ENCODE measurements at regions not wholly inside any gene's neighbourhood (a gene's known extent, or its start where the extent isn't known, plus 50 kb on each side); places are given as distances from the start of the nearest gene placed in this dataset.
"Not testable (repeated sequence)": the region's sequence is repeated elsewhere in the genome, so short reads cannot be mapped to it uniquely, and the experiment has no call there.

- no peak for DNase-seq
These were observed 288.2 kb upstream of the SEMA6A start for GRCh38 chr5:116862632-116863455.

- no peak for DNase-seq
These were observed 287.0 kb upstream of the SEMA6A start for GRCh38 chr5:116861666-116862065.

GRCh38 chr5:116861097-116861496 is 286.5 kb upstream of the SEMA6A start:
- DNase-seq, result no peak

DNA sequence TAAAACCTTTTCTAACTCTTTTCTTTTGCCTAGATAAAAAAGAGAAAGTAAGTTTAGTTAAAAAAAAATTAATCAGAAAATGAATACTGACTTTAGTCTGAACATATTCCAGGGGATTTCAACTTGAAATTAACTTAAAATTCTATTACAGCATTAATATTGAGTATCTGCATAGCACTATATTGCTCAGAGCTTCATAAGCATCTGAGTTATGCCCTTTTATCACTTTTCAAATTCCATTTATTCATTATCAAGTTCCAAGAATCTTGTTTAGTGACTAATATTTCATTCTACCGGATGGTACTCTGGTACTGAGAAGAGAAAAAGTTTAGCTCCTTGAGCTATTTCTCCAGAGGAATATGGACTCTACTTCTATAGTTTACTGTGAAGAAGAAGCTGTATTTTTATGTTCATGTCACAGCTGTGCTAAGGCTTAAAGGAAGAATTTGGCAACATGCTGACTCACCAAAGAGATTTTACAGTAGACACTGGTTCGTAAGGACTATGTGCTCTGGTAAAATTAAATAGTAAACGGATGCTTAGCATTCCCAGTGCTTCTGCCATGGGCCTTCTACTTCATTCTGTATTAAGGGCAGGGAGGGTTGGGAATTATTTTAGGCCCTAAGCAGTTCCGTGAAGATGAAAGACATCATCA is 285.2 kb upstream of the SEMA6A start:
- no peak for DNase-seq

DNA sequence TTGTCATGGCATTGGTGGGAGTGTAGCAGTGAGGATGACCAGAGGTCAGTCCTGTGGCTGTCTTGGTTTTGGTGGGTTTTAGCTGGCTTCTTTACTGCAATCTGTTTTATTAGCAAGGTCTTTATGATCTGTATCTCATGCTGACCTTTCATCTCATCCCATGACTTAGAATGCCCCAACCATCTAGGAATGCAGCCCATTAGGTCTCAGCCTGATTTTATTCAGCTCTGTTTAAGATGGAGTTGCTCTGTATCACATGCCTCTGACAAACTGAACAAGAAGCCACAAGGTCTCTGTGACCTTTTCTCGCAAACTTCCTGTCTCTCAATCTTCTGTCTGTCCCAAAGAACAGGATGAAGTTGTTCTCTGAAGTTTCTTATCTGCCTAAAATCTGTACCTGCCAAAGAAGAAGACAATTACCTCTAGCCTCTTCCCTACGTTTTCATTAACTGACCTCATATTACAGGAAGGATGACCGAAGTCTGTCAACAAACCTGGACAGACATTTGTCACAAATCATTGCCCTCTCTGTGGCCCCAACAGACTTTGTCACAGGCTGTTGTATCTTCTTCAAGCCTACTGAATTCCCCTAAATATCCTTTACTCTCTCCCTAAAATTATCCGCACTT is 284.2 kb upstream of the SEMA6A start:
- DNase-seq, result no peak

DNA sequence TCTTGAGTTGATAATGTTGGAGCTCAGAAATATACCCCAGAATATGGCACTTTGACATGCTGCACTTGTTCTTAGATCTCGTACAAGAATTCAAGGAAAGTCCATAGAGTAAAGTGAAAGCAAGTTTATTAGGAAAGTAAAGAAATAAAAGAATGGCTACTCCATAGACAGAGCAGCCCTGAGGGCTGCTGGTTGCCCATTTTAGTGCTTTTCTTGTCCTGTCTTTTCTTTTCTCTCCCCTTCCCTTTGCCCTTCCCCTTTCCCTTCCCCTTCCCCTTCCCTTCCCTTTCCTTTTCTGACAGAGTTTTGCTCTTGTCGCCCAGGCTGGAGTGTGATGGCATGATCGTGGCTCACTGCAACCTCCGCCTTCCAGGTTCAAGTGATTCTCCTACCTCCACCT is 283.4 kb upstream of the SEMA6A start:
- not testable (repeated sequence) for DNase-seq

DNA sequence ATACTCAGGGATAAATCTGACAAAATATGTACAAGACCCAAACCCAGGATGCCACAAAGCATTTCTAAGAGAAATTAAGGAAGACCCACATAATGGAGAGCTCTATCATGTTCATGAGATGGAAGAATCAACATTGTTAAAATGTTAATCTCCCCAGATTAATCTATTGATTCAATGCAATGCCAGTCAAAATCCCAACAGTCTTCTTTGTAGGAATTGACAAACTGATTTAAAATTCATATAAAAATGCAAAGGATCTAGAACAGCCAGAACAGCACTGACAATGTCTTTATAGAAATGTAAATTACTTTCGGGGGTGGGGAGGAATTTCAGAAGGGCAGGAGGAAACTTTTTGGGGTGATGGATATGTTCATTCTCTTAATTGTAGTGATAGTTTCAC is 281.6 kb upstream of the SEMA6A start:
- DNase-seq, result no peak

DNA sequence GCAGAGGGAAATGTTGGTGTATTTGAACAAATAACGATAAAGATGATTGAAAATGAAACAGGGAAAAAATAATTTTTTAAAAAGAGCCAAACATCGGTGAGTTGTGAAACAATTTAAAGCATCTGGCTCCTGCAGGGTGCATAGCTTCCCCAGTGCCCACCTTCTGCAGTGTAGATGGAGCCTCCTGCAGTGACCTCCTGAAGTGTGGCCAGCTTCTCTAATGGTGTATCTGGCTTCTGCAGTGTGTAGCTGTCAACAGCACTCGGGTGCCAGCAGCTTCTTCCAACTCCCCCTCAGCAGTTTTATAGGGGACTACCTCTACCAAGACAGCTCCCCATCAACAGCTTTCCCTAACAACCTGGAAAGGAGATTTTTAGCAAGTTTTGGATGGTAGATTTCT is 279.4 kb upstream of the SEMA6A start:
- DNase-seq, result no peak

GRCh38 chr5:116848954-116849581 is 274.4 kb upstream of the SEMA6A start:
- DNase-seq, result no peak

GRCh38 chr5:116847960-116848359 is 273.3 kb upstream of the SEMA6A start:
- no peak for DNase-seq

DNA sequence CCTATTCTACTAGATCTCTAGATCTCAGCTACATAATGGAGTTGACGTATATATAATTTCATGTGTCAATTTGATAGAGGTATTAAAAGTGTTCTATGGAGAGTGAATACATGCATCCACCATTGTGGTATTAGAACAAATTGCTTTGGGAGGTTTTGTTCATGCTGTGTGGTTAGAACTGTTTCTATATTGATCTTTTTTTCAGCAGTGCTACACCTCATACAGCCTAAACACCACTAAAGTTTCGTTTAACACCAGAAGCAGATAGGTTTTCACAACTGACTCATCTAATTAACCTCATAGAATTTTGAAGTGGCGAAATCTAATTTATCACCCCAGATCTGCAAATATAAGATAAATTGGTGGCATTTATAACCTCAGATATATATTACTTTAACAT is 269.4 kb upstream of the SEMA6A start:
- no peak for DNase-seq

DNA sequence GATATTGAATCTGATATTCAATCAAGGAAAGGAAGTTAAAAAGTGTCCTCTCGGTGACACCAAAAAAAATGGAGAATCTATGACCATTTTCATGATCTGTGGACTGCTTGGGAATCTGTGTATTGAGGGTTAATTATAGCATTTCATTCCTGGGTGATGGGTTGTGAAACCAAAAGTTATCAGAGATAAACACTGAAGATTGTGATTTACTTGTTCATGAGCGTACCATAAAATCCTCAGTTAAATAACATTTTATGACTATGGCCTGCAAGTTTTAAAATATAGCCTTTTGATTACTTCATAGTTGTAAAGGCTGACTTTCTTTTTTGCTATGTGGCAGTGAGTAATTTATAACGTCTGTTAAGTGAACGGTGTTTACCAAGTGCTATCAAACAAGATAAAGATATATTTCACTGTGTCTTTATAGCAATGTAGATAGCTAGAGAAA is 267.9 kb upstream of the SEMA6A start:
- no peak for DNase-seq

GRCh38 chr5:116841734-116842133 is 267.1 kb upstream of the SEMA6A start:
- no peak for DNase-seq

DNA sequence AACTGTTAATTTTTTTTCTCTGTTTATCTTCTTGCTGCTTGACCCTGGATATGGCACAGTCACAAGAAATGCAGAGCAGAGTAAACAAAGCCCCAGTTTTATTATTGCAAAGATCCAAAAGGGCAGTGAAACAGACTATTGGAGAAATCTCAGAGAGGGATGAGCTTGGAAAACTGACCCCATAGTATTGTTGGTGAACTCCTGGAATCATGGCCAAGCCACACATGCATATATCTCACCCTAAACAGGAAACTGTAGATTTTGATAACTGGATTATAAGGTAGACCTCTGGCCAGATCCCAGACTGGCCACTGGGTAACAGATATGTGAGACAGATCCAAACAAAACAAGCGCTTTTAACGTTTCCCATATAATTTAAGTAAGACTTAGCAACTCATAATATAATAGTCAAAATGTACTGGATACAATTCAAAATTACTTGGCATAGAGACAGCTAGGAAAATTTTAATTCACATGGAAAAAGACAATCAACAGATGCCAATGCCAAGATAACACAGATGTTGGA is 263.5 kb upstream of the SEMA6A start:
- no peak for DNase-seq

- no peak for DNase-seq
These were observed 260.3 kb upstream of the SEMA6A start for GRCh38 chr5:116834796-116835515.

DNA sequence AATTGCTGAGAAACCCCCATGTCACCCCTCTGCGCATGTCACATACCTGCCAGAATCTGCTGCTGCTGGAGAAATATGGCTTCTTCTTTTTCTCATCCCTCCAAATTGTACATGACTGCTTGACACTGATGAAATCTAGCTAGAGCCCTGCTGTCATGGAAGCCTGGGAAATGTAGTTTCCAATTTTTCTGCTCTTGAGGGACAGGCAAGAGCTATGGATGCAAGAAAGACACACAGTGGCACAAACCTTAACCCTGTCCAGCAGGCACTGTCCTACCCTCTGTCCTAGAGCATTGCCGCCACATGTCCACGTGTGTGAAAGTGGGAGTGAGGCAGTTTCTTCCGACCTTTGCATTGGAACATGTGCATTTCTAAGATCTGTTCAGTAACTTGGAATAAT is 255.5 kb upstream of the SEMA6A start:
- DNase-seq, result no peak

DNA sequence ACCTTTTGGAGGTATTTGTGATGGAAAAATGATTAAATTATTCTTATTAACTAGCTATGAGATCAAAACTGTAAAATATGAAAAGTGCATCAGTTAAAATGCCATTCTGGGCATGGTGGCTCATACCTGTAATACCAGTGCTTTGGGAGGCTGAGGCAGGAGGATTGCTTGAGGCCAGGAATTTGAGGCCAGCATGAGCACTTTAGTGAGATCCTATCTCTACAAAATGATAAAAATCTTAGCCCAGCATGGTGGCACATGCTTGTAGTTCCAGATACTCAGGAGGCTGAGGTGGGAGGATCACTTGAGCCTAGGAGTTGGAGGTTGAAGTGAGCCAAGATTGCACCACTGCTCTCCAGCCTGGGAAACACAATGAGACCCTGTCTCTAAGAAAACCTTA is 252.5 kb upstream of the SEMA6A start:
- no peak for DNase-seq

GRCh38 chr5:116825486-116825885 is 250.9 kb upstream of the SEMA6A start:
- DNase-seq, result no peak

DNA sequence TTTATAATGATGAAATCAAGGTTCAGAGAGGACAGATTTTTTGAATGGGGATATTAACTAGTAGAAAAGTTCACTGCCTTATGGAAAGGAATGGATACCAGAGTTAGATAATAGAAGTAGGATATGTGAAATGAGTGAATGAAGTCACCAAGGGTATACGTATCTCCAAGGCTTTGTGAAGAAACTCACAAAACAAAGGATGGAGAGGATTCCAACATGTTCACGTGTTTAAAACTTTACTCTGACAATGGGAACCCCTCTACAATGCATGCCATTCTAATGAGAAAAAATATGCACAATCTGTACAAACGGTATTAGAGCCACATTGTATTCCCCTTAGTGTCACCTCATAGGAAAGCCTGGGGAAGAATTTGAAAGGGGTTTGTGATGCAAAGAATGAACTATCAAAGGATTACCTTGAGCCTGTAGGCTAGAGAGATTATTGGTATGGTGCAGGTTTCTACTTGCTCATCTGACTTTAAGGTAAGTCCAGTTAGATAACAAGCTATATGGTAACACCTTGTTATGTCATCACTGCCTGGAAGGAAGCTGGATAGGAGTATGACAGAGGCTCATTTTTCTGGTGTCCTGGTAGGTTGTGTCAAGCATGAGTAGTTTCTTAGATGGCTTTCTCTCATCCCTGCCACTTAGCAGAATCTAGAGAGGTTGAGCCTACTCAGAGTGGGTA is 250.3 kb upstream of the SEMA6A start:
- DNase-seq, result no peak

- no peak for DNase-seq
These were observed 240.2 kb upstream of the SEMA6A start for GRCh38 chr5:116814626-116815385.

- DNase-seq, result no peak
These were observed 239.3 kb upstream of the SEMA6A start for GRCh38 chr5:116813906-116814305.

All from activated CD4-positive, alpha-beta T cell treated with anti-CD3 and anti-CD28 coated beads for 48 hours (primary cell).